CD4-positive, alpha-beta T cell treated with Interleukin-12 subunit alpha and Interleukin-12 subunit beta, for 1 hour (primary cell): ENCODE measurements at regions not wholly inside any gene's neighbourhood (a gene's known extent, or its start where the extent isn't known, plus 50 kb on each side); places are given as distances from the start of the nearest gene placed in this dataset.

ENCODE experiments used
- DNase-seq: peaks from one replicate; pipeline ENCODE4 v3.0.0-alpha.2; 2020

GRCh38 chr4:35250331-35250730 is 994.0 kb downstream of the ARAP2 start:
- DNase-seq: no peak

DNA sequence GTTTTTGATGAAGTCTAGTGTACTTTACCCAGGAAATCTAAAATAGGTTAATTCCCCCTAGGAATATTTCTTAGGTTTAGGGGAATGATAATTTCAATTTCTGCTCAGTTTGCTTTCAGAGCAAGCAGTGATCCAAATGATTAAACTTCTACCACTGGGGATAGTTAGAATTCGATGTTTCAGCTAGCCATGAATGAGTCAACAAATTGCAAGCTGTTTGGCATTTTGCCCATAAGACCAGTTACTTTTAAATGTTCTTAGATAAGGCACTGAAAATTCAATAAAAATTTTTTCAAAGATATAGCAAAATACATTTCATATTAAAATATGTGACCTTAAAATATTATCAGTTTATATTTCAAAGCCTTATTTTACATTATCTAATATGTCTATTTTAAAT is 993.6 kb downstream of the ARAP2 start:
- DNase-seq: no peak

DNA sequence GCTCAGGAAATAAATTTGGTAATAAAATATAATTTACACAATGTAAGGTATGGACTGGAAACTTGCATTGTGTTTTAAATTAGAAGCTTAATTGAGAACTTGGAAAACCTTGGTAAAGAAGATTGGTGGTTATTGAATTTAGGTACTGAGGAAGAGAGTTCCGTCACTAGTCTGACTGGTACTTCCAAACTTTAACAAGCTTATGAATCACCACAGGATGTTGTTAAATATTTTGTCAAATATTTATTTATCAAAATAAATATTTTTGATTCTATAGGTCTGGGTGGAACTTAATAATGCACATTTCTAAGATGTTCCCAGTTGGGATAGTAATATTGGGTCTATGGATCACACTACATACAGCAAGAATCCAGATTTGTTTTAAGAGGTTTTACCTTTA is 992.2 kb downstream of the ARAP2 start:
- no peak for DNase-seq

DNA sequence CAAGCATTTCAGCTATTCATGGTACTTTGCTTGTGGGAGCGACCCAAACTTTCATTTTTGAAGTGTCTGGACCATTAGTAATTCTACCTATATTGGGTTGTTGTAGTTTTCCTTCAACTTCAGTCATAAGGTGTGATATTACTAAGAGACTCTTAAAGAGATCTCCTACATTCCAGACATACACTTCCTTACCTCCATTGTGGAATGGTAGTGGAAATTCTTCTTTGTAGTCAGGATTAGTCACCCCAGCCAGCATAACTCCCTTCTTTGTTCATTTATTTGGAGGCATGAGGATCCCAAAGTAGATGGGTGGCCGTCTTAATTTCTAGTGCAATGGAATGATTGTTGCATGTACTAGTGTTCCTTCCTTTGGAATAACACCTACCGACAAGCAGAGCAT is 991.4 kb downstream of the ARAP2 start:
- DNase-seq: no peak

DNA sequence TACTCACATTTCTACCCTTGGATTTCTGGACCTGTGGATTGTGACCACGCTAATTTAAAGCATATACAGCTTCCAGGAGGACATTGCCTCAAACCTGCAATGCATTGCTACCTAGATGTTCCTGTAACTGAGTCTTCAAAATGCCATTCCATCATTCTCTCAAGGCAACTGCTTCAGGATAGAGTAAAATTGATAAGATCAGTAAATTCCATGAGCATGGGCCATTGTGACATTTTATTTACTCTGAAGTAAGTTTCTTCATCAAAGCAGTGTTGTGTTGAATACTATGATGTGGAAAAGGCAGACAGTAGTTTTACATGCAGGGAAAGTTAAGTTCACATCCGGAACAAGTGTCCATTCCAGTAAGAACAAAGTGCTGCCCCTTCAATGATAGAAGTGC is 991.0 kb downstream of the ARAP2 start:
- DNase-seq: no peak

- DNase-seq: no peak
Observed at GRCh38 chr4:35286434-35286833, 957.9 kb downstream of the ARAP2 start.

- DNase-seq: no peak
Observed at GRCh38 chr4:35300996-35301774, 943.1 kb downstream of the ARAP2 start.

DNA sequence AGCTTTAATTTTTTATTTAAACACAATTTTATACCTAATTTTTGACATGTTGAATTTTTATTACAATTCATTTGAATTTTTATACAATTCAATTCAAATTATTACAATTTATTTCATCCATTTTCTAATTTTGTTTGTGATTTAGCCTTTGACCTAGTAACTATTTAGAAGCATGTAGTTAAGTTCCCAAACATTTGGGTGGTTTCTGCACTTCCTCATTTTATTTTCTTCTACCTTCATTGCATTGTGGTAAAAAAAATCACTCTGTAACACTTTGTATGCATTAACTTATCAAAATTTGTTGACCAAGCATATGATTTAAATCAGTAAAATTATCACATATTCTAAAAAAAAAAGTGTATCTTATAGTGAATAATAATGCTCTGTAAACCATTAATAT is 928.9 kb downstream of the ARAP2 start:
- DNase-seq: no peak

- no peak for DNase-seq
Observed at GRCh38 chr4:35325908-35326453, 918.3 kb downstream of the ARAP2 start.

DNA sequence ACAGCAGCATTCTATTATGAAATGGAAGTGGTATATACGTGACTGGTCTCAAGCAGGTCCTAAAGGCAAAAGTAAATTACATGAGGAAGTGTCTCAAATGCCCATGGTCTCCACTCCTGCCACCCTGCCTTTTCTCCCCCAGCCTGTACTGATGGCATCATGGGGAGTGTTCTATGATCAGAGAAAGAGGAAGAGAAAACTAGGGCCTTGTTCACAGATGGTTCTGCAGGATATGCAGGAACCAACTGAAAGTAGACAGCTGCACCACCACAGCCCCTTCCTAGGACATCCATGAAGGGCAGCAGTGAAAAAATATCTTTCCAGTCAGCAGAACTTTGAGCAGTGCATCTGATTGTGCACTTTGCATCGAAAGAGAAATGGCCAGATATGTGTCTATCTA is 901.5 kb downstream of the ARAP2 start:
- no peak for DNase-seq

DNA sequence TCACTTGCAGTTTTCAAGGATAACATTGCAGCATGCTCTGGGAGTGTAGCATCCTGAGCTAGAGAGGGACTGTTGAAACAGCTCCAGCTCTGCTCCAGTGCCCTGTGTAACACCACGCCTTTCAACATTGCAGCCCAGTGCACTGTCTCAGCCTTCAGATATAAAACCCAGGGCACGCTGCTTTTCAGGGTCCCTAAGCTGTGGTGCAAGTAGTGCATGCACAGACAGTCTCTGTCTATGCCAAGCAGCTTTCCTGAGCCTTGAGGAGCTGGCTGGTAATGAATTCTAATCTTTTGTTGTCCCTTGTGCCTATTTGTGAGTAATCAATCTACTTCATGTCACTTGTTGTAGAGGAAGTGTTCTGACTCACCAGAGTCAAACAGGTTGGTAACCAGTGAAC is 897.0 kb downstream of the ARAP2 start:
- no peak for DNase-seq

- DNase-seq: no peak
Observed at GRCh38 chr4:35358001-35358584, 886.2 kb downstream of the ARAP2 start.

DNA sequence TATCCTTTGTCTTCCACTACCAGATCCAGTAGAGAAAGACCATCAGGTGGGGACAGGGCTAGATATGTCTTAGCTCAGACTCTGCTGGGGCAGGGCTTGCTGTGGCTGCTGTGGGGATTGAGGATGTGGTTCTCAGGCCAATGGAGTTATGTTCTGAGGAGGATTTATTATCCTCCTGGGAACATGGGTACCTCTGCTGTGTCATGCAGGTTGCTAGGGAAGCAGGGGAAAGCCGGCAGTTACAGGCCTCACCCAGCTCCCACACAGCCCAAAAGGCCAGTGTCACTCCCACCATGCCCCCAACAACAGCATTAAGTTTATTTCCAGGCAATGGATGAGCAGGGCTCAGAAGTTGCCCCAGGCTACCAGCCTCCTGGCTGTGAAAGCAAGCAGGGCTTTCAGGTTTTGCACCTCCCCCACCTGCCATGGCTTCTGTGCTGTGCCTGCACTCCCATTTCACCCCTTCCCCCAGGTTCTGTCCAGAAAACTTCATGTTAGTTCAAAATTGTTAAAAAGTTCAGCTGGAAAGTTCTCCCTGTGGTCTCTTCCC is 879.9 kb downstream of the ARAP2 start:
- no peak for DNase-seq

DNA sequence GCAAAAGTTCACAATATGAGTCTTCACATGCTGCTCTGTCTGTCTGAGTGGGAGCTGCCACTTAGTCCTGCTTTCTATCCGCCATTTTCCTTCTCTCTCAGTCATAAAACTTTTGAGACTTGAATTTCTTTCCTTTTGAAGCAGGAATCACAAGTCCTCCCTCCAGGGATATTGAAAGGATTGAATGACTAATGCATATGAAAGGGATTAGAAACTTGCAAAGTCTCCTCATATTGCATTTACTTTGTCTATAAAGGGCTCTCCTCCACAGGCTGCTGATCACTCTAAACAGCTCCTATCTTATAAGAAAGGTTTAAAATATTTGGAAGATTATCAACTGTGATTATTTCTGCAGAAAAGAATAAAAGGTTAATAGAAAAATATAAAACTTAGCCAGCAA is 879.1 kb downstream of the ARAP2 start:
- DNase-seq: no peak

GRCh38 chr4:35399912-35400311 is 844.4 kb downstream of the ARAP2 start:
- no peak for DNase-seq

- no peak for DNase-seq
Observed at GRCh38 chr4:35423104-35423503, 821.2 kb downstream of the ARAP2 start.

GRCh38 chr4:35447474-35447873 is 796.8 kb downstream of the ARAP2 start:
- no peak for DNase-seq

GRCh38 chr4:35459045-35459444 is 785.3 kb downstream of the ARAP2 start:
- DNase-seq: no peak

DNA sequence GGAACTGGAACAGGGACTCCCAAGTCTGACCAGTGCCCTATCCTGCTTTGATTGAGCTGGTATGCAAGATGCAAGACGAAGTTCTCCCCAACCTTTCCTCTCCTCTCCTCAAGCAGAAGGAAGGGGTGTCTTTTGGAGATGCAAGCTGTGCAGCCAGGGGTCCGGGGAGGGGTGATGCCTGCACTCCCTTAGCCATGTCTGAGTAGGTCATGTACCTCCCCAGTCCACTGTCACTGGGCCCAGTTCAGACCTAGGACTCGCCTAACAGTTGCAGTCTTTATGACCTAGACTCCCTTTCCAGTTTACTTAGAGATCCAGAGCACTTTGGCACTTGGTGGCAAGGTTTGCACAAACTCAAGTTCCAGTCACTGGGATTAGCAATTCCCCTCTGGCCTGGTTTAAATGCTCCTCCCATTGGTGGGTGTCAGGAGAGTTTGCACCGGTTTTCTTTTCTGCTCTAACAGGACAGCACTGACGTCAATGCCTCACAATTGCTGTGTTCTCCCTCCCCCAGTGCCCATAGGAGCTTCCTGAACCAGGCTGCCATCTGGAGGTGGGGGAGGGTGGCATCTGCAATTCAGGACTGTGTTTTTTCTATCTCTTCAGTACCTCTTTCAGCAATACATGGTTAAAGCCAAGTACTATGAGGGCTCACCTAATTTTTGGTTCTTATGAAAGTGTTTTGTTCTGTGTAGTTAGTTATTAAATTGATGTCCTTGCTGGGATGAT is 782.2 kb downstream of the ARAP2 start:
- no peak for DNase-seq

DNA sequence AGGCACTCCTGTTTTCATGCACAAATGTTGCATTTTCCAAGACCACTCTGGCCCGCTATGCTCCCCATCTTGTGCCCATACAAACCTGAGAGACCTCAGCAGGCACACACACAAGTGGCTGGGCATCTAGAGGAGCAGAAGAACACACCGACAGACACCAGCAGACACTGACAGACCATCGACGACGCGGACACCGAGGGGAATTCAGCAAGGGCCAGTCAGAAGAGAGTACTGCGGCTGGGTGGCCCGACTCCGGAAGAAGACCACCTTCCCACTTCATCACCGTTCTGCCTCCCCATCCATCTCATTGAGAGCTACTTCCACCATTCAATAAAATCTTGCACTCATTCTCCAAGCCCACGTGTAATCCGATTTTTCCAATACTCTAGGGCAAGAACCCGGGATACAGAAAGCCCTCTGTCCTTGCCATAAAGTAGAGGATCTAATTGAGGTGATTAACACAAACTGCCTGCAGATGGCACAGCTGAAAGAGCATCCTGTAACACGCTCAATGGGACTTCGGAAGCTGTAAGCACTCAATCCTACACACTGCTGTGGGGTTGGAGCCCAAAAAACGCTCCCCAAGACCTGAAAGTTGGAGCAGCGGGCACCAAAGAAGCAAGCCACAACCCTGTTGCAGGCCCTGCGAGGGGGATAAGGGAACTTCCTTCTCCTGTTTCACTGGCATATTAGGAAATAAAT is 780.9 kb downstream of the ARAP2 start:
- DNase-seq: no peak

- no peak for DNase-seq
Observed at GRCh38 chr4:35464964-35465528, 779.3 kb downstream of the ARAP2 start.

- DNase-seq: no peak
Observed at GRCh38 chr4:35491093-35491492, 753.2 kb downstream of the ARAP2 start.

DNA sequence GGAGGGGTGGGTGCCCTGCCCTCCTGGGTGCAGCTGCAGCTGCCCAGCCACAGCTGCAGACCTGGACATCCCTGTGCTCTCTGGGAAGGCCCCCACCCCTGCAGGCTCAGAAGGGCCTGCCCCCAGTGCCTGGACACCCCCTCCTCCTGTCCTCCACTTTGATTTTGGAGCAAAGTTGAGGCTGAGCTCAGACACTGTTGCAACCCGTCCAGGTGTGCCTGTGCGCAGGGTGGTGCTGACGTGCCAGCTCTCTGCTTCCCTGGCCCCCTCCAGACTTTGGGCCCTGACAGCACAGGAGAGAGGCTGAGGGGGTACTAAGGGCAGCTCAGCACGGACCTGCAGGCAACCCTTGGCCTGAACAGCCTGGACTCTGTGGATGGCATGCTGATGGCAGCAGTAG is 750.3 kb downstream of the ARAP2 start:
- no peak for DNase-seq
